ENCODE measurements at regions not wholly inside any gene's neighbourhood (a gene's known extent, or its start where the extent isn't known, plus 50 kb on each side); places are given as distances from the start of the nearest gene placed in this dataset.

- no peak overlapping the region for H3K9ac ChIP-seq (ENCODE audit: low read length)
- H3K79me2 ChIP-seq (ENCODE audit: control insufficient read depth, insufficient read depth, low read length, poor library complexity): no peaks in the 10 kb centered on the region
- no peak overlapping the region for H2BK12ac ChIP-seq (ENCODE audit: low read length)
- H3K4ac ChIP-seq (ENCODE audit: low read depth, low read length): no peak overlapping the region
- H3K4me3 ChIP-seq (ENCODE audit: low read depth, low read length): no peak overlapping the region
- no peaks in the 10 kb centered on the region for H3K79me1 ChIP-seq (ENCODE audit: low read length)
- no peak overlapping the region for H4K8ac ChIP-seq (ENCODE audit: low read depth, low read length)
- no peak overlapping the region for H3K18ac ChIP-seq (ENCODE audit: low read length)
- H3K9me3 ChIP-seq (ENCODE audit: insufficient read depth, low read depth, low read length): no peaks in the 10 kb centered on the region
- H2AFZ ChIP-seq (ENCODE audit: insufficient read depth, low read length, poor library complexity): no peak overlapping the region
- no peaks in the 10 kb centered on the region for H3K36me3 ChIP-seq (ENCODE audit: control insufficient read depth in 1 of 2, insufficient read depth in 2 of 2, low read length in 2 of 2)
- no CpG with 5 or more reads among the region's 5 CpGs for WGBS (ENCODE audit: extremely low coverage, insufficient coverage, insufficient read length)
- H2BK120ac ChIP-seq (ENCODE audit: insufficient read depth, low read length, poor library complexity): no peak overlapping the region
- H2BK5ac ChIP-seq (ENCODE audit: low read depth, low read length, poor library complexity): no peak overlapping the region
- H3K4me2 ChIP-seq (ENCODE audit: low read length): no peak overlapping the region
- H3K14ac ChIP-seq (ENCODE audit: low read length): no peak overlapping the region
- no peaks in the 10 kb centered on the region for H3K4me1 ChIP-seq (ENCODE audit: control insufficient read depth in 1 of 2, insufficient read depth in 2 of 2, low read length in 2 of 2)
- H2AK5ac ChIP-seq (ENCODE audit: low read length): no peak overlapping the region
- no peak for DNase-seq
- no peak overlapping the region for H4K12ac ChIP-seq (ENCODE audit: low read depth, low read length)
- H3K27me3 ChIP-seq (ENCODE audit: insufficient read depth, low read length): no peaks in the 10 kb centered on the region
- H3K27ac ChIP-seq (ENCODE audit: low read depth, low read length): no peak overlapping the region
- no peak overlapping the region for H4K91ac ChIP-seq (ENCODE audit: low read depth, low read length)
- no peak overlapping the region for H3K23ac ChIP-seq (ENCODE audit: low read length)
Observed at GRCh38 chr2:7118606-7119131, 201.5 kb downstream of the RNF144A start.

GRCh38 chr2:7119132-7119835 is 202.1 kb downstream of the RNF144A start:
- DNase-seq: peak in 1 of 2 donors; percentile 46

GRCh38 chr2:7121851-7122250 is 204.6 kb downstream of the RNF144A start:
- WGBS (ENCODE audit: extremely low coverage, insufficient coverage, insufficient read length): no CpG with 5 or more reads among the region's 5 CpGs
- Histone ChIP-seq H3K79me1 (ENCODE audit: low read length) (no peaks in the 10 kb centered on the region), H3K36me3 (ENCODE audit: control insufficient read depth in 1 of 2, insufficient read depth in 2 of 2, low read length in 2 of 2) (no peaks in the 10 kb centered on the region), H3K27ac (ENCODE audit: low read depth, low read length) (no peak overlapping the region), H3K14ac (ENCODE audit: low read length) (no peak overlapping the region), H3K4ac (ENCODE audit: low read depth, low read length) (no peak overlapping the region), H2AFZ (ENCODE audit: insufficient read depth, low read length, poor library complexity) (no peak overlapping the region), H3K4me2 (ENCODE audit: low read length) (no peak overlapping the region), H3K79me2 (ENCODE audit: control insufficient read depth, insufficient read depth, low read length, poor library complexity) (no peaks in the 10 kb centered on the region), H2AK5ac (ENCODE audit: low read length) (no peak overlapping the region), H2BK5ac (ENCODE audit: low read depth, low read length, poor library complexity) (no peak overlapping the region), H2BK12ac (ENCODE audit: low read length) (no peak overlapping the region), H3K9me3 (ENCODE audit: insufficient read depth, low read depth, low read length) (no peaks in the 10 kb centered on the region), H3K4me3 (ENCODE audit: low read depth, low read length) (no peak overlapping the region), H4K8ac (ENCODE audit: low read depth, low read length) (no peak overlapping the region), H3K9ac (ENCODE audit: low read length) (no peak overlapping the region), H2BK120ac (ENCODE audit: insufficient read depth, low read length, poor library complexity) (no peak overlapping the region), H3K23ac (ENCODE audit: low read length) (no peak overlapping the region), H3K27me3 (ENCODE audit: insufficient read depth, low read length) (no peaks in the 10 kb centered on the region), H4K12ac (ENCODE audit: low read depth, low read length) (no peak overlapping the region), H3K18ac (ENCODE audit: low read length) (no peak overlapping the region), H4K91ac (ENCODE audit: low read depth, low read length) (no peak overlapping the region), H3K4me1 (ENCODE audit: control insufficient read depth in 1 of 2, insufficient read depth in 2 of 2, low read length in 2 of 2) (no peaks in the 10 kb centered on the region)
- DNase-seq: no peak

More at GRCh38 chr2:7119132-7119835, 202.1 kb downstream of the RNF144A start:
- WGBS (ENCODE audit: extremely low coverage, insufficient coverage, insufficient read length): no CpG with 5 or more reads among the region's 8 CpGs
- H3K27me3 ChIP-seq (ENCODE audit: insufficient read depth, low read length): no peaks in the 10 kb centered on the region
- no peak overlapping the region for H4K12ac ChIP-seq (ENCODE audit: low read depth, low read length)
- no peaks in the 10 kb centered on the region for H3K79me2 ChIP-seq (ENCODE audit: control insufficient read depth, insufficient read depth, low read length, poor library complexity)
- H2BK12ac ChIP-seq (ENCODE audit: low read length): no peak overlapping the region
- no peak overlapping the region for H3K27ac ChIP-seq (ENCODE audit: low read depth, low read length)
- no peak overlapping the region for H3K4me3 ChIP-seq (ENCODE audit: low read depth, low read length)
- H3K23ac ChIP-seq (ENCODE audit: low read length): no peak overlapping the region
- no peak overlapping the region for H2AFZ ChIP-seq (ENCODE audit: insufficient read depth, low read length, poor library complexity)
- no peak overlapping the region for H2BK5ac ChIP-seq (ENCODE audit: low read depth, low read length, poor library complexity)
- H2BK120ac ChIP-seq (ENCODE audit: insufficient read depth, low read length, poor library complexity): no peak overlapping the region
- no peak overlapping the region for H3K4ac ChIP-seq (ENCODE audit: low read depth, low read length)
- H3K4me1 ChIP-seq (ENCODE audit: control insufficient read depth in 1 of 2, insufficient read depth in 2 of 2, low read length in 2 of 2): no peaks in the 10 kb centered on the region
- no peaks in the 10 kb centered on the region for H3K9me3 ChIP-seq (ENCODE audit: insufficient read depth, low read depth, low read length)
- H3K9ac ChIP-seq (ENCODE audit: low read length): no peak overlapping the region
- no peak overlapping the region for H3K14ac ChIP-seq (ENCODE audit: low read length)
- H3K36me3 ChIP-seq (ENCODE audit: control insufficient read depth in 1 of 2, insufficient read depth in 2 of 2, low read length in 2 of 2): no peaks in the 10 kb centered on the region
- H4K91ac ChIP-seq (ENCODE audit: low read depth, low read length): no peak overlapping the region
- H3K79me1 ChIP-seq (ENCODE audit: low read length): no peaks in the 10 kb centered on the region
- H2AK5ac ChIP-seq (ENCODE audit: low read length): no peak overlapping the region
- no peak overlapping the region for H3K18ac ChIP-seq (ENCODE audit: low read length)
- H3K4me2 ChIP-seq (ENCODE audit: low read length): no peak overlapping the region
- no peak overlapping the region for H4K8ac ChIP-seq (ENCODE audit: low read depth, low read length)

GRCh38 chr2:7127156-7127555 is 209.9 kb downstream of the RNF144A start:
- Histone ChIP-seq H2BK5ac (ENCODE audit: low read depth, low read length, poor library complexity) (no peak overlapping the region), H3K23ac (ENCODE audit: low read length) (no peak overlapping the region), H3K4ac (ENCODE audit: low read depth, low read length) (no peak overlapping the region), H3K27ac (ENCODE audit: low read depth, low read length) (no peak overlapping the region), H4K8ac (ENCODE audit: low read depth, low read length) (no peak overlapping the region), H2AK5ac (ENCODE audit: low read length) (no peak overlapping the region), H3K4me3 (ENCODE audit: low read depth, low read length) (no peak overlapping the region), H3K79me1 (ENCODE audit: low read length) (no peaks in the 10 kb centered on the region), H4K12ac (ENCODE audit: low read depth, low read length) (no peak overlapping the region), H3K36me3 (ENCODE audit: control insufficient read depth in 1 of 2, insufficient read depth in 2 of 2, low read length in 2 of 2) (no peaks in the 10 kb centered on the region), H3K9ac (ENCODE audit: low read length) (no peak overlapping the region), H2AFZ (ENCODE audit: insufficient read depth, low read length, poor library complexity) (no peak overlapping the region), H2BK120ac (ENCODE audit: insufficient read depth, low read length, poor library complexity) (no peak overlapping the region), H3K9me3 (ENCODE audit: insufficient read depth, low read depth, low read length) (no peaks in the 10 kb centered on the region), H3K18ac (ENCODE audit: low read length) (no peak overlapping the region), H2BK12ac (ENCODE audit: low read length) (no peak overlapping the region), H3K4me1 (ENCODE audit: control insufficient read depth in 1 of 2, insufficient read depth in 2 of 2, low read length in 2 of 2) (no peaks in the 10 kb centered on the region), H3K14ac (ENCODE audit: low read length) (no peak overlapping the region), H4K91ac (ENCODE audit: low read depth, low read length) (no peak overlapping the region), H3K79me2 (ENCODE audit: control insufficient read depth, insufficient read depth, low read length, poor library complexity) (no peaks in the 10 kb centered on the region), H3K27me3 (ENCODE audit: insufficient read depth, low read length) (no peaks in the 10 kb centered on the region), H3K4me2 (ENCODE audit: low read length) (no peak overlapping the region)
- DNase-seq: no peak
- no CpG with 5 or more reads among the region's 2 CpGs for WGBS (ENCODE audit: extremely low coverage, insufficient coverage, insufficient read length)

Measured in trophoblast cell (in vitro differentiated cells and primary cell).